Astrocyte (in vitro differentiated cells and primary cell): ENCODE measurements at regions not wholly inside any gene's neighbourhood (a gene's known extent, or its start where the extent isn't known, plus 50 kb on each side); places are given as distances from the start of the nearest gene placed in this dataset.

Experiments
- DNase-seq: peaks from one replicate; pipeline ENCODE4 v3.0.0-alpha.2; 2010; ENCODE audit warnings: low read depth
- FAIRE-seq: peaks from 2 replicates; lab custom pipeline; 2011; peaks lifted over from hg19 to GRCh38; lab: Jason Lieb, UNC
- H2AFZ ChIP-seq: 2 replicates; pipeline ENCODE4 v1.6.0; 2012; ENCODE audit warnings: low read depth, low read length, inconsistent platforms
- H3K27ac ChIP-seq: 2 replicates; pipeline ENCODE4 v1.5.1; 2011; ENCODE audit warnings: low read depth, low read length, inconsistent platforms
- H3K27me3 ChIP-seq: 2 replicates; pipeline ENCODE4 v1.6.0; 2011; ENCODE audit warnings: low read length, inconsistent platforms; ENCODE audit not compliant: insufficient read depth
- H3K36me3 ChIP-seq: 2 replicates; pipeline ENCODE4 v1.5.1; 2011; ENCODE audit warnings: low read length, inconsistent platforms; ENCODE audit not compliant: insufficient read depth
- H3K4me1 ChIP-seq: 2 replicates; pipeline ENCODE4 v1.5.1; 2011; ENCODE audit warnings: low read length, inconsistent platforms; ENCODE audit not compliant: insufficient read depth
- H3K4me2 ChIP-seq: 2 replicates; pipeline ENCODE4 v1.6.0; 2012; ENCODE audit warnings: low read length, inconsistent platforms
- H3K4me3 ChIP-seq: 2 replicates; pipeline ENCODE4 v1.5.1; 2011; ENCODE audit warnings: low read depth, mild to moderate bottlenecking, low read length, inconsistent platforms; ENCODE audit not compliant: insufficient read depth
- H3K79me2 ChIP-seq: 2 replicates; pipeline ENCODE4 v1.6.0; 2012; ENCODE audit warnings: mild to moderate bottlenecking, low read length, inconsistent platforms; ENCODE audit not compliant: insufficient read depth
- H3K9ac ChIP-seq: 2 replicates; pipeline ENCODE4 v1.6.0; 2012; ENCODE audit warnings: mild to moderate bottlenecking, low read length, inconsistent platforms
- H3K9me3 ChIP-seq: 2 replicates; pipeline ENCODE4 v1.5.1; 2012; ENCODE audit warnings: low read depth, mild to moderate bottlenecking, low read length, inconsistent platforms; ENCODE audit not compliant: insufficient read depth
- H4K20me1 ChIP-seq: 2 replicates; pipeline ENCODE4 v1.6.0; 2012; ENCODE audit warnings: low read length, inconsistent platforms; ENCODE audit not compliant: insufficient read depth
- H3K27ac Mint-ChIP-seq: one replicate; pipeline ENCODE4 v1.8.0; 2021; ENCODE audit warnings: mild to moderate bottlenecking, mixed read lengths; ENCODE audit not compliant: unreplicated experiment
- H3K27me3 Mint-ChIP-seq: one replicate; pipeline ENCODE4 v1.8.0; 2021; ENCODE audit warnings: low read depth, mixed read lengths; ENCODE audit not compliant: unreplicated experiment
- H3K36me3 Mint-ChIP-seq: one replicate; pipeline ENCODE4 v1.8.0; 2021; ENCODE audit warnings: low read depth, mixed read lengths; ENCODE audit not compliant: unreplicated experiment
- H3K4me1 Mint-ChIP-seq: one replicate; pipeline ENCODE4 v1.8.0; 2021; ENCODE audit warnings: low read depth, mixed read lengths; ENCODE audit not compliant: unreplicated experiment
- H3K4me3 Mint-ChIP-seq: one replicate; pipeline ENCODE4 v1.8.0; 2021; ENCODE audit warnings: mild to moderate bottlenecking, moderate library complexity, mixed read lengths; ENCODE audit not compliant: unreplicated experiment
- H3K9me3 Mint-ChIP-seq: one replicate; pipeline ENCODE4 v1.8.0; 2021; ENCODE audit warnings: mild to moderate bottlenecking, mixed read lengths; ENCODE audit not compliant: unreplicated experiment
- CTCF ChIP-seq: IDR thresholded peaks from 2 replicates; pipeline ENCODE4 v1.5.1; 2011; ENCODE audit warnings: low read depth, mild to moderate bottlenecking, inconsistent platforms, low read length, moderate library complexity; ENCODE audit not compliant: insufficient read depth
- EZH2 ChIP-seq: IDR thresholded peaks from 2 replicates; pipeline ENCODE4 v1.6.1; 2012; ENCODE audit warnings: mild to moderate bottlenecking, low read length, inconsistent platforms; ENCODE audit not compliant: insufficient read depth

GRCh38 chr2:189285962-189286645 lies 106.5 kb upstream of the COL5A2 start:
- Mint-ChIP-seq H3K27ac (peak overlapping the region; percentile 45), H3K4me3 (peak overlapping the region; percentile 2)
- peak; percentile 93 for FAIRE-seq

GRCh38 chr2:189287363-189287762 lies 107.8 kb upstream of the COL5A2 start:
- Histone ChIP-seq H2AFZ (no peak overlapping the region), H3K9me3 (no peaks in the 10 kb centered on the region), H3K27ac (peak overlapping the region; percentile 93), H3K27me3 (no peaks in the 10 kb centered on the region), H3K4me1 (peaks cover 41% of the 10 kb centered on the region), H3K4me2 (peak overlapping the region; percentile 64), H3K79me2 (no peaks in the 10 kb centered on the region), H3K9ac (peak overlapping the region; percentile 76), H3K36me3 (no peaks in the 10 kb centered on the region), H3K4me3 (no peak overlapping the region), H4K20me1 (no peaks in the 10 kb centered on the region)
- no peaks in the 10 kb centered on the region for H3K27me3 Mint-ChIP-seq
- no peaks in the 10 kb centered on the region for H3K36me3 Mint-ChIP-seq
- H3K4me1 Mint-ChIP-seq, result peaks cover 38% of the 10 kb centered on the region
- no peak for FAIRE-seq
- TF ChIP-seq EZH2 (no peak), CTCF (no peak)
- DNase-seq, result no peak
- peak overlapping the region; percentile 87 for H3K27ac Mint-ChIP-seq
- no peak overlapping the region for H3K4me3 Mint-ChIP-seq
- peaks cover 6% of the 10 kb centered on the region for H3K9me3 Mint-ChIP-seq

More at GRCh38 chr2:189285962-189286645, 106.5 kb upstream of the COL5A2 start:
- Histone ChIP-seq H4K20me1 (no peaks in the 10 kb centered on the region), H3K4me3 (peak overlapping the region; percentile 5), H3K36me3 (no peaks in the 10 kb centered on the region), H3K27me3 (no peaks in the 10 kb centered on the region), H3K4me1 (peaks cover 41% of the 10 kb centered on the region), H3K27ac (peak overlapping the region; percentile 93), H3K4me2 (peak overlapping the region; percentile 59), H2AFZ (no peak overlapping the region), H3K79me2 (no peaks in the 10 kb centered on the region), H3K9ac (peak overlapping the region; percentile 67), H3K9me3 (no peaks in the 10 kb centered on the region)
- peak; percentile 98 for DNase-seq
- Mint-ChIP-seq H3K9me3 (peaks cover 6% of the 10 kb centered on the region), H3K27me3 (no peaks in the 10 kb centered on the region), H3K4me1 (peaks cover 38% of the 10 kb centered on the region), H3K36me3 (no peaks in the 10 kb centered on the region)
- TF ChIP-seq EZH2 (no peak), CTCF (no peak)

GRCh38 chr2:189287982-189288521 lies 108.5 kb upstream of the COL5A2 start:
- H3K4me3 Mint-ChIP-seq, result peak overlapping the region; percentile 16
- Histone ChIP-seq H3K27ac (peak overlapping the region; percentile 93), H3K4me3 (no peak overlapping the region), H4K20me1 (no peaks in the 10 kb centered on the region), H3K27me3 (no peaks in the 10 kb centered on the region), H3K79me2 (no peaks in the 10 kb centered on the region), H3K9me3 (no peaks in the 10 kb centered on the region), H3K36me3 (no peaks in the 10 kb centered on the region), H2AFZ (no peak overlapping the region), H3K4me2 (peak overlapping the region; percentile 64), H3K9ac (peak overlapping the region; percentile 76), H3K4me1 (peaks cover 41% of the 10 kb centered on the region)
- peak; percentile 90 for FAIRE-seq
- H3K27me3 Mint-ChIP-seq, result no peaks in the 10 kb centered on the region
- no peak for TF ChIP-seq EZH2
- TF ChIP-seq CTCF, result peak; percentile 66
- H3K27ac Mint-ChIP-seq, result peak overlapping the region; percentile 87
- no peaks in the 10 kb centered on the region for H3K36me3 Mint-ChIP-seq
- peak; percentile 83 for DNase-seq
- H3K4me1 Mint-ChIP-seq, result peaks cover 38% of the 10 kb centered on the region
- H3K9me3 Mint-ChIP-seq, result peaks cover 6% of the 10 kb centered on the region
